PC-3 (cell line): ENCODE measurements at regions not wholly inside any gene's neighbourhood (a gene's known extent, or its start where the extent isn't known, plus 50 kb on each side); places are given as distances from the start of the nearest gene placed in this dataset.

Source experiments
- CTCF ChIP-seq: fragments of 300-600 bp; sonication (generic); conservative IDR thresholded peaks from 2 replicates; pipeline ENCODE4 v1.5.1; 2017; ENCODE audit warnings: antibody characterized with exemption, low read depth, mild to moderate bottlenecking, low read length
- EZH2 ChIP-seq: fragments of 300-600 bp; sonication (generic); IDR thresholded peaks from one replicate; pipeline ENCODE4 v1.6.1; 2017; ENCODE audit warnings: antibody characterized with exemption, mild to moderate bottlenecking, low read length; ENCODE audit not compliant: unreplicated experiment
- EZH2phosphoT487 ChIP-seq: fragments of 300-600 bp; sonication (generic); IDR thresholded peaks from 2 replicates; pipeline ENCODE4 v1.6.1; 2018; ENCODE audit warnings: mild to moderate bottlenecking, antibody characterized with exemption, low read length, borderline replicate concordance

GRCh38 chr6:105578179-105578707, 175.4 kb upstream of the PREP start:
- TF ChIP-seq EZH2: no peak
- no peak for TF ChIP-seq CTCF
- TF ChIP-seq EZH2phosphoT487: no peak
